Erythroblast (primary cell): ENCODE measurements at regions not wholly inside any gene's neighbourhood (a gene's known extent, or its start where the extent isn't known, plus 50 kb on each side); places are given as distances from the start of the nearest gene placed in this dataset.

Experiments
- GATA1 ChIP-seq: IDR thresholded peaks from 2 replicates; pipeline ENCODE4 v1.6.1; 2011; ENCODE audit warnings: low read depth, mild to moderate bottlenecking, control low read depth, low read length, moderate library complexity
- POLR2A ChIP-seq: IDR thresholded peaks from 2 replicates; pipeline ENCODE4 v1.6.1; 2011; ENCODE audit warnings: mild to moderate bottlenecking, low read length

DNA sequence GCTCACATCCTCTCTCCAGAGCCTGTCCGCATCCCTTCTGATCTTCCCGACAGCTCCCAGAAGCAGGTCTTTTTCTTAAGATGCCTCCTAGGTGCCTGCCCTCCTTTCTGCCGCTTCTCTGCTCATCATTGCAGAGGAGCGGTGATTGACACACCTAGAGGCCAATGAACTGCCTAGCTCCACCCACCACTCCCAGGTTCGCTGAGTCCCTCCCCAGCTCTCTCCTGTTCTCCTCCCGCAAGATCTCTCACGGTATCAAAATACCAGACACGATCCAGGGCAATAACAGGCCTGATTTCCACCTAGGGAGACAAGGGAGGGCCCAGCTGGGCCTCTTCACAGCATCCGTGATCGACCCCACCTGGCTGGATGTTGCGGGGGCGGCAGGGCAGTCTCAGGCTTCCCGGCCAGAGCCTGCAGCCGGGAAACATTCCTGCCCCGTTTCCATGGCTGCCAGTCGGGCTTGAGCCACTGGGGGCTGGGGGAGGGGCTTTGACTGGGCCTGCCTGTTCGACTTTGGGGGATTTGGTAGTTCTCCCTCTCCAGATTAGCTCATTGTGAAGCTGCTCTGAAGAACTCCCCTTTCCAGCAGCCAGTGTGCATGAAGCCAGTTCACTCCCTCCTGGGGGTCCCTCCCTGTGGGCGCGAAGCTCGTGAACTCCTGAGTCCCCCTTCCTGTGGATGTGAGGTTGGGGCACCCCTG, 373.5 kb downstream of the RPS24 start:
- TF ChIP-seq POLR2A (no peak), GATA1 (no peak)
